GM13976 (cell line): ENCODE measurements at regions not wholly inside any gene's neighbourhood (a gene's known extent, or its start where the extent isn't known, plus 50 kb on each side); places are given as distances from the start of the nearest gene placed in this dataset.
"Not testable (repeated sequence)": the region's sequence is repeated elsewhere in the genome, so short reads cannot be mapped to it uniquely, and the experiment has no call there.

Experiments used
- DNase-seq: peaks from one replicate; pipeline ENCODE4 v3.0.0; 2012; ENCODE audit warnings: low spot score
- in situ Hi-C: fragments of 300-500 bp; cut with MboI; formaldehyde crosslinking; loops from one replicate; pipeline ENCODE4 v1.12.0; 2022; ENCODE audit warnings: low sequenced_read_pairs, mixed read lengths, inconsistent platforms; ENCODE audit not compliant: unreplicated experiment
- TF ChIP-seq, protein P1 (sequence below): IDR thresholded peaks from 2 replicates; pipeline ENCODE4 v1.5.1; 2012; ENCODE audit warnings: borderline replicate concordance, mild to moderate bottlenecking; ENCODE audit not compliant: insufficient read depth; ENCODE audit errors: extremely low read depth, missing control alignments, control extremely low read depth

DNA sequence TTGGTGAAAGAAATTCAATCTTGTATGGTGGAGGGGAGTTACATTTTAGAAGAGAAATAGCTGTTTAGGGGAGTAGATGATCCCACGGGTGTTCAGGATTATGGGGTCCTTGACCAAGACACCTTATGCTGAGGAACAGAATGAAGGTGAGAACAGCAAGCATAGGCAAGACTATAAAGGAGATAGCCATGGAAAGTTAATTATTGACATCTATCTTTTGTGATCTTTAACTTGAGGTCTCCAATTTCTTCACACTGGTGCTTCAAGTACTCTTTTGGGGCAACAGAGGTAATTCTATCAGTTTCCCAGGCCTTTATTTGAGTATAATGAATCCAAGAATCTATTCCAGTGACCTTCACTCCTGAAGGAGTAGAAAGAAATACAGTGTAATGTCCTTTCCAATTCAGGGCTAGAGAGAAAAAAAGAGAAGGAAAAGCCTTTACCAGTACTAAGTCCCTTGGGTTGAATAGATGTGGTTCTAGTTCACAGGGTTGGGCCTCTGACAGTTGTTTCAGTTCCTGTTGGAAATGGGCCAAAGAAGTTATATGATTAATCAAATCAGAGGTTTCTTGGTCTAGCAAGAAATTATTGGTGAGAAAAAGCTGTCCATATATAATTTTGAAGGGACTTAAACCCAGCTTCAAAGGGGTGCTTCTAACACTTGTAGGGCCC is 2104.1 kb upstream of the ACO1 start:
- in situ Hi-C loops = no loop called here
- TF ChIP-seq, protein P1, sequence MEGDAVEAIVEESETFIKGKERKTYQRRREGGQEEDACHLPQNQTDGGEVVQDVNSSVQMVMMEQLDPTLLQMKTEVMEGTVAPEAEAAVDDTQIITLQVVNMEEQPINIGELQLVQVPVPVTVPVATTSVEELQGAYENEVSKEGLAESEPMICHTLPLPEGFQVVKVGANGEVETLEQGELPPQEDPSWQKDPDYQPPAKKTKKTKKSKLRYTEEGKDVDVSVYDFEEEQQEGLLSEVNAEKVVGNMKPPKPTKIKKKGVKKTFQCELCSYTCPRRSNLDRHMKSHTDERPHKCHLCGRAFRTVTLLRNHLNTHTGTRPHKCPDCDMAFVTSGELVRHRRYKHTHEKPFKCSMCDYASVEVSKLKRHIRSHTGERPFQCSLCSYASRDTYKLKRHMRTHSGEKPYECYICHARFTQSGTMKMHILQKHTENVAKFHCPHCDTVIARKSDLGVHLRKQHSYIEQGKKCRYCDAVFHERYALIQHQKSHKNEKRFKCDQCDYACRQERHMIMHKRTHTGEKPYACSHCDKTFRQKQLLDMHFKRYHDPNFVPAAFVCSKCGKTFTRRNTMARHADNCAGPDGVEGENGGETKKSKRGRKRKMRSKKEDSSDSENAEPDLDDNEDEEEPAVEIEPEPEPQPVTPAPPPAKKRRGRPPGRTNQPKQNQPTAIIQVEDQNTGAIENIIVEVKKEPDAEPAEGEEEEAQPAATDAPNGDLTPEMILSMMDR = no peak
- no peak for DNase-seq

DNA sequence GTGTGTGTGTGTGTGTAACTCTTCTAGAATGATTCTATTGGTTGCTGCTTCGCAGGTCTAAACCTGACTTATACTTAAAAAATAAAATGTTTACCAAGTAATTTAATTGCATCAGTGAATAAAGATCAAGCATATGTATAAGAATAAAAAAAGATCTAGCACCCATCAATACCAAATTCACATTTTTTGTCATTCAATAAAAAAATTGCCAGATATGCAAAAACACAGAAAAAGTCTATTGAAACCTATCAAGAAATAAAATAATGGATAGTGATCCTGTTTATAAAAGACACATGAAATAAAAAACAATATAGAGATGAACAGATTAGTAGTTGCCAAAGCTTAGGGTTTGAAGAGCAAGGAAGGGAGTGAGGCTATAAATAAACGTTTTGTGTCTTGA is 2095.0 kb upstream of the ACO1 start:
- TF ChIP-seq, protein P1 = no peak
- no peak for DNase-seq

DNA sequence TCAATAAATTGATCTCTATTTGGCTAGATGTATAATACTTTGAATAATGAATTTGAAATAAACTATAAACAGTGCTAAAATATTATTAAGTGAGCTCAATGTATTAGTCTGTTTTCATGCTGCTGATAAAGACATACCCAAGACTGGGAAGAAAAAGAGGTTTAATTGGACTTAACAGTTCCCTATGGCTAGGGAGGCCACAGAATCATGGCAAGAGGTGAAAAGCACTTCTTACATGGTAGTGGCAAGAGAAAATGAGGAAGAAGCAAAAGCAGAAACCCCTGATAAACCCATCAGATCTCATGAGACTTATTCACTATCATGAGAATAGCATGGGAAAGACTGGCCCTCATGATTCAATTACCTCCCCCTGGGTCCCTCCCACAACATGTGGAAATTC is 2092.4 kb upstream of the ACO1 start:
- in situ Hi-C loops, DNase-seq: not testable (repeated sequence)

More for the DNA sequence above, 2095.0 kb upstream of the ACO1 start:
- in situ Hi-C loops = no loop called here

DNA sequence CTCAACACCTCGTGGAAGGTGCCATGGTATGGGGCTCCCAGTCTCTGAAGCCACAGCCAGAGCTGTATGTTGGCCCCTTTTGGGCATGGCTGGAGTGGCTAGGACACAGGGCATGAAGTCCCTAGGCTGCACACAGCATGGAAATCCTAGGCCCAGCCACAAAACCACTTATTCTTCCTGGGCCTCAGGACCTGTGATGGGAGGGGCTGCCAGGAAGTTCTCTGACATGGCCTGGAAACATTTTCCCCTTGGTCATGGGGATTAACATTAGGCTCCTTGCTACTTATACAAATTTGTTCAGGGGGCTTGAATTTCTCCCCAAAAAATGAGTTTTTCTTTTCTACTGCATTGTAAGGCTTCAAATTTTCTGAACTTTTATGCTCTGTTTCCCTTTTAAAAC is 2091.2 kb upstream of the ACO1 start:
- in situ Hi-C loops = no loop called here
- TF ChIP-seq, protein P1 = no peak
- DNase-seq = no peak

DNA sequence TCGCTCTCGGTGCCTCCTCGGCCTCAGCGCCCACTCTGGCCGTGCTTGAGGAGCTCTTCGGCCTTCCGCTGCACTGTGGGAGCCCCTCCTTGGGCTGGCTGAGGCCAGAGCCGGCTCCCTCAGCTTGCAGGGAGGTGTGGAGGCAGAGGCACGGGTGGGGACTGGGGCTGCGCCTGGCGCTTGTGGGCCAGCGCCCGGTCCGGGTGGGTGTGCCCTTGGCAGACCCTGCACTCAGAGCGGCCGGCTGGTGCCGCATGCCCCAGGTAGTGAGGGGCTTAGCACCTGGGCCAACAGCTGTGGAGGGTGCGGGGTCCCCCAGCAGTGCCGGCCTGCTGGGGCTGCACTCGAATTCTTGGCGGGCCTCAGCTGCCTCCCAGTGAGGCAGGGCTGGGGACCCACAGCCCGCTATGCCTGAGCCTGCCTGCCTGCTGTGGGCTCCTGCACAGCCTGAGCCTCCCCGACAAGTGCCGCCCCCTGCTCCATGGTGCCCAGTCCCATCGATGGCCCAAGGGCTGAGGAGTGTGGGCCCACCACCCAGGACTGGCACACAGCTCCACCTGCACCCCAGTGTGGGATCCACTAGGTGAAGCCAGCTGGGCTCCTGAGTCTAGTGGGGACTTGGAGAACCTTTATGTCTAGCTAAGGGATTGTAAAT is 2085.2 kb upstream of the ACO1 start:
- in situ Hi-C loops = no loop called here
- TF ChIP-seq, protein P1 = no peak

DNA sequence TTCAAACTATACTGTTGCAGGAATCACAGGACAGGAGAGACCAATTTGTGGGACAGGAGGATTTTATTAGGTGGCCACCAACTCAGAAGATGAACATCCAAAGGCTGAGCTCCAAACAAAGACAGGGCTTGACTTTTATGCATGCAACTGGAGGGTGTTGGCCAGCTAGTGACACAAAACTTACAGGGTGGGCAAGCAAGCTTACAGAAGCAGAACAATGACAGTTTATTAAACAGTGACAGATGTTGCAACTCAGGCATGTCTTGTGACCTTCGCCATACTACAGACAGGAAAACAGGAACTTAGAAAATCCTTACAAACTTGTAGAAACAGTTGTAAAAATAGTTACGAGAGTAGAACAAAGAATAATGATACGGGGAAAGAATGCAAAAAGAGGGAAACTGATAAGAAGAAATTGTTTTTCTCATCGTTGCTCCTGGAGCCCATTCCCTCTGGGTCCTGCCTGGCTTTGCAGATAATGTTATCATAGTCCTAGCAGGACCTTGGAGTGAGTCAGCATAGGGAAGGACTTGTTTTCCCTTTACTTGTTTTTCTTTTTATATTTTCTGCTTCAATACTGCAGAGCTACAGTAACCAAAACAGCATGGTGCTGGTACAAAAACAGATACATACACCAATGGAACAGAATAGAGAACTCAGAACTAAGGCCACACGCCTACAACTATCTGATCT is 2083.0 kb upstream of the ACO1 start:
- in situ Hi-C loops = no loop called here
- TF ChIP-seq, protein P1 = no peak
- no peak for DNase-seq

More for the DNA sequence above, 2085.2 kb upstream of the ACO1 start:
- DNase-seq = no peak

DNA sequence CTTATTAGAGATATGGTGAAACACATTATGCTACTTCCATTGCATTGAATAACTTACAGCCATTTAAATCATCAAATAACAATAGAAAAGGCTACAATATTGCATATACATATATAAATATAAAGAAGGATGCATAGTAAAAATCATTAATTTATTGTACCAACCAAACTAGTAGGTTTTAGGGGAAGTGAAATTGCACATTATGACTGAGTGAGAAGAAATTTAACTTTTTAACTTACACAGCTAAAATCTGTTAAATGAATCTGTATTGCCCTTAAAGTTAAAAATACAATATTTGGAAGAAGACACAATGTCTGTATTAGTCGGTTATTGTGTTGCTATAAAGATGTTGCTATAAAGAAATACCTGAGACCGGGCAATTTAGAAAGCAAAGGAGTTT is 2073.7 kb upstream of the ACO1 start:
- no peak for DNase-seq
- TF ChIP-seq, protein P1 = no peak
- in situ Hi-C loops = no loop called here
